GOT3 (cell line): ENCODE measurements at regions not wholly inside any gene's neighbourhood (a gene's known extent, or its start where the extent isn't known, plus 50 kb on each side); places are given as distances from the start of the nearest gene placed in this dataset.
"Not testable (repeated sequence)": the region's sequence is repeated elsewhere in the genome, so short reads cannot be mapped to it uniquely, and the experiment has no call there.

Experiments used
- DNase-seq: peaks from one replicate; lab custom pipeline; 2025; ENCODE audit warnings: mixed read lengths; lab: John Stamatoyannopoulos, UW

DNA sequence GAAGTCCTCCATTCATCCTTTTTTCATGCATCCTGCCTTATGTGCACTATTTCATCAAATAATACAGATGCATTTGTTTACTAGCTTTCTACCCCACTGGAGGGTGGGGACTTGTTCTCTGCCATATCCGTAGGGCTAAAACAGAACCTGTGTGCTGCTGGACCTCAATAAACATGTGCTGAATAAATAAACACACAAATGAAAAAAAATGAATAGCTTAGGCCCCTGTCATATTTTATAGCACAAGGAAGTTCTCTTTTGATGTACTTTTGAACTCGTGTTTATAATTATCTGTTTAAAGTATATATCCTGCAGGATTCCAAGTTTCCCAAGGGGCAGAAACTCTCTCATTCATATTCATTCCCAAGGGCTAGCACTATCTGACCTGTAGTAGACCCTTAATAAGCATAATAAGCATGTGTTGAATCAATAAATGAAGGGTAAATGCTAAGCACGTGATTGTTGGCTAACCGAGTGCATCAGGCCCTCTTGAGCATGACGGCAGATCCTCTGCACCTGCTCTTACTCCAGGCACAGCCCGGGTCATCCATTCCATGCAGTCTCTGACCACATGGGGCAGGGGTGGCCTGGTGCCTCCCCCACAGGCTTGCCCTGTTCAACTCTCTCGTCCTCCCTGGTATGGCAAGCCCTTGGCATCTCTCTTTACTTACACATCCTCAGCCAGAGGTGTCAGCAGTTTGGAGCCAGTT lies 474.1 kb upstream of the ZMIZ1 start:
- DNase-seq = no peak

DNA sequence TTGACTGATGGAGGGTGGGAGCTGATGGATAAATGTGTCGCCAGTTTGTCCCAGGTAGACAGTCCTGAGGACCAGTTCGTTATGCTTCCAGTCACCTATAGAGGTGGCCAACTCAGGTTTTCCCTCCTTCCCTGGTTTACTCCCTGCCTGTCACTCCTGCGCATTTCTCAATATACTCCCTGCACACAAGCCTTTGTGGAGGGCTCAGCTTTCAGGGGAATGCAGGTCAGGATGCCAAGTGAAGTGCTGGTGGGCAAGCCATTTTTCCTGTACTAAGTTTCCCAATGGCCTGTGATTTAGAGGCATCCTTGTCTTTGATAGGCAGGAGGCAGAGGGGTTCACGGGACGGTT lies 473.5 kb upstream of the ZMIZ1 start:
- DNase-seq = no peak

DNA sequence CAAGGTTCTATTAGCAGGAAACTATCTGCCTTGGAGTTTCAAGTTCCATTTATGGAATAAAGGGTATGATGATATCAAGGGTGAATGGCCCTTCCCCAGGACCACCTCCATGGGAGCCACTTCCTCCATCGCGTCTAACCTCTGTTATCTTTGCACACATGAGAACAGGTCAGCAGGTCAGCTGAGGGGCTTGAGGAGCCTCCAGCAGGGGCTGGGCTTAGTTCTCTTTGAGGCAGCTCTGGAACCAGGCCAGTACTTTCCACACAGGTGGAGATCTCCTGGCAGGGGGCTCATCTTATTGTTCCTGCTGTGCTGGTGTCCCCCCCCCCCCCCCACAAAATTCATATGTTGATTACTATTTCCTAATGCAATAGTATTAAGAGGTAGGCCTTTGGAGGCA lies 472.2 kb upstream of the ZMIZ1 start:
- DNase-seq = no peak

DNA sequence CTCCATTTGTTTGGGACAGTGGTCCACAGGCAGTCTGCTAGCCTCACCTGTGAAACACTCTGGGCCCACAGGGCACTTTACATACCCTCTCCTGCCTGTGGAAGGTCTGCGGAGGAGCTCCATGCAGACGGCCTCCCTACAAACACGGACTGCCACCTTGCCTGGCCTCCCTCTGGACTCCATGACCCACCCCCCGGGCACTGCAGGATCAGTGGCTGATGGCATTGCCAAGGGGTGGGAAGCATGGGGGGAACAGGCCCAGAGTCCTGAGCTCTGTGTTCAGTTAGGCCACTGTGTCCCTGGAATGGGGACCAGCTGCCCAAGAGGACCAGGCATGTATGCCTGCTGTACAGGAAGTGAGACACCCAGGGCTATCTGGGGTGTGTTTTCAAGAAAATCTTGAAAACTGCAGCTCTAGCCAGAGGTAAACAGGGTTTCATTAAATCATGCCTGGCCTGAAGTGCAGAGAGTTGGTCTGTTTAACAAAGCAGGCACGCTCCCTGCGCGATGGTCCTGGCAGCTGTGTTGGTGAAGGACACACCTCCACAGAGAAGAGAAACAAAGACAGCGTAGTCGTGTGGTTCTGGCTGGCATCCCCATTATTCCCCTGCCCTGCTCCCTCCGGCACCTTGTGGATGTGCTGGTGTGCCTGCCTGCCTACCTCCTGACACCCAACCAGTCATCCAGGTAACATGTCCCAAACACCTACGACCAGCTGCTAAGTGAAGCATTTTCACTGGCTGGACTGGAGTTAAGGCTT lies 470.8 kb upstream of the ZMIZ1 start:
- no peak for DNase-seq

DNA sequence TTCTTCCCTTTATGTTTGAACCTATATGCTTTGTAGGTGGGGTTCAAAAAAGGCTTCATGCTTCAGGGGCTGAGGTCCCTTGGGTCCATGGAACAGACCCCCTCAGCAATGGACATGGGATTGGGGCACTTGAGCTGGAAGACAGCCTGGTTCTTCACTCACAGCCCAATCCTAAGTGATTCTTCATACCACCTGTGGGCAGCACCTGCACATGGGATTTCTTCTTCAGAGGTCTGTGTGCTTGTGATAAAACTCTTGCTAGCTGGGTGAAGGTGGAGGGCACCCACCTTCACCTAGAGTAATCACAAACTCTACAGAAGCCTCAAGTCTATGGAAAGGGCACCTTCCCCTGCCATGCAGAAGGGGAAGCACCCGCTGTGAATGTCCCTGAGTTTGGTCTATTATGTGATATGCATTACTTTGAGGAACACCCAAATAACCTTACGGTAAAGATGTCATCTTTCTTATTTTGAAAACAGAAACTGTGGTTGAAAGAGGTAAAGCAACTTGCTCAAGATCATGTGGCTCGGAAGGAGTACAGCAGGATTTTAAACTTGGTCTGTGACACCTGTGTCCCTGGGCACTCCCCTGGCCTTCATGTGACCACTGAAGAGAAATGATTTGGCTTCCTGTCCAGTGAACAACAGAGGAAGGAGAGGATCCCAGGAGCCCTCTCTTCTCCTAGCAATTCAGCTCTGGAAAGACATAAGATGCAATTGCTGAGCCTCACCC lies 469.5 kb upstream of the ZMIZ1 start:
- DNase-seq = no peak

DNA sequence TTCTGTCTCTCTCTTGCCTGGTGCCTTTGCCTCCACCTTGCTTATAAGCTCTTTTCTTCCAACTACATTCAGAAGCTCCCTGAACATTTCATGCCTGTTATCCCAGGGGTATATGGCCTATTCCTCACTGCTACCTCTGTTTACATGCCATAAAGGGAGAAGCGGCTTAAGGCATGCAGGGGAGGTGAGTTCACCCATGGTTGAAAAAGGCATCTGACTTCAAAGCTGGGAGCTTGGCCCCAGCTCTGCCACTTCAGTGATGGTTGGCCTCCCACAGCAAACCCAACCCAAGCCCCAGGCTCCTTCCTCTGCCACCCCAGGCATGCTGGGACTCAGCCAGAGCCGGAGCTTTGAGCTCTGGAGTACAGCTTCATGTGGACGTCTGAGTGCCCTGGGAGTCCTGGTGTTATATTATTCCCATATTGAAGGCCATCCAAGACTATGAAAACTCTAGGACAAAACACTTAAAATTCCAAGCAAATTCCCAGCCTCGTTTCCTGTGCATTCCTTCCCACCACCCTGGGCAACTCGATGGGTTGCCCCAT lies 468.6 kb upstream of the ZMIZ1 start:
- DNase-seq = no peak

DNA sequence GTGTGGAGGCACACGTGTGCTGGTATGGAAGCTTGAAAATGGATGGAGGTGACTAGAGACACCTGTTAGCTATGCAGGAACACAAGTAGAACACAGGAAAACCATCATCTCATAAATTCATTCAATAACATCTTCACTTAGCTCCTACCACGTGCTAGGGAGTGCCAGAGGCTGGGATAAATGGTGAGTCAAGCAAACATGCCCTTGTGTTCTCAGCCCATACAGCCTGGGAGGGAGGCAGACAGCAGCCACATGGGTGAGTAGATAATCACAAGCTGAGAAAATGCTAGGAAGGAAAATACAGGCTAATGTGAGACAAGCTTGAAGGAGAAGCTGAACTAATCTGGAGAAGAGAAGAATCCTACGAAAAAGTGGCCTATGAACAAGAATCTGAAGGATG lies 468.0 kb upstream of the ZMIZ1 start:
- no peak for DNase-seq

DNA sequence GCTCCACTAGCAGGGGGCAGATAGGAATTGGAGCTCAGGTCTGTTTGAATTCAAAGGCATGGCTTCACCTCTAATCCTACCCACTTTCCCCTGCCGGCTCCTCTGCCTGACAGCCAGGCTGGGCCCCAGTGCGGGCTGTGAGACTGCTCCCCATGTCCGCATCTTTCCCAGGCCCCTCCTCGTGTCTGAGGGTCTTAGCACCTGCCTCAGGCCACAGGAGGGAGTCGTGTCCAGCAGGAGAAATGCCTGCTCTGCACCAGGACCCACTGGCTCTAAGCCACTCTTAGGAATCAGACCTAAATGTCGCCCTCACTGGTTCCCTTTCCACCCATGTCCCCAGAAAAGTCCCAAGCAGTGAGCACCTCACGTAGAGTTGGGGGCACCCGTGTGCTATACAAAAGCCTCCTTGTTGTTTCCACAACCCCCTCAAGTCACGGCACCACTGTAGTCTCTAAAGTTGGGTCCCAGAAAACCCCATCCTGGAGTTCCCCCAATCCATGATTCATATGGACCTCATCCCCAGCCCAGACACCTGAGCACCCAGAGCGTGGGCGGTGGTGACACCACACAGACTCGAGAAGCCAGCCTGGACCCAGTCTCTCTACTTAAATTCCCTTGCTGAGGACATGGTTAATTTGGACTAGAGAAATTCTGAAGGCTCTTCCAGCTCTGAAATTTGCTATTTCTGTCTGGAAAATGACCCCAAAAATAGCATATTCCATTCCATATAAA lies 466.4 kb upstream of the ZMIZ1 start:
- no peak for DNase-seq

DNA sequence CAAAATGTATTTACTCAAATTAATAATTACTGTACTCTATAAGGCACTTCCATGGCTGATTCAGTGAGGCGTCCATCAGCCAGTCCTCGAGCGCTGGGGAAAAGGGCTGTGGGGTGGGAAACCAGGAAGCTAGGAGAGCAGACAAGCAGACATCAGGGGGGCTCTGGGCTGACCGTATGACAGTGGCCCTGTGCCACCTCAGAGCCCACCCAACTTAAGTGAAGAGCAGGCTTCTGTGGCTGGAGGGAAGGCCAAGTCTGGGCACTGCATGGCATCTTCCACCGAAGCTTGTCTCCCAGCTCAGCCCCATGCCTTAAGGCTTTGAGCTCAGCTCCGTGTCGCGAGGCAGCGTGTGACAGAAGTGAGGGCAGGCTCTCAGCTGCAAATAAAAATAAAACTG lies 464.5 kb upstream of the ZMIZ1 start:
- DNase-seq = no peak

DNA sequence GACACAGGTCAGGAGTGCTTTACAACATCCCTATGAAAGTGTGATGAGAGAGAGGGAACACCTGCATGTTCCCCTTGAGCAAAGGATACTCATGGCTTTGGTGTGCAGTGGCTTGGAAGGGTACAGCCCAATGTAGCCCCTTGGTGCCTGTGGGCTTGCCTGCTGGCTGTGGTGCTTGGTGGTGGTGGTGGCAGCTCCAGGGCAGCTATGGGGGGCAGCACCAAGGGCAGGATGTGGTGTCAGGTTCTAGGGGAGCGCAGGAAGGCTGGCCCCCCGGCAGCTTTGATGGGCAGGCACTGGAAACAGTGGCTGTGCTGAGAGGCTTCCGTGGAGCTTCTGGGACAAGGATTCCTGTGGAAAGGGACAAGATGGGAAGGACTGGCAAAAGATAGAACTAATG lies 464.0 kb upstream of the ZMIZ1 start:
- no peak for DNase-seq

DNA sequence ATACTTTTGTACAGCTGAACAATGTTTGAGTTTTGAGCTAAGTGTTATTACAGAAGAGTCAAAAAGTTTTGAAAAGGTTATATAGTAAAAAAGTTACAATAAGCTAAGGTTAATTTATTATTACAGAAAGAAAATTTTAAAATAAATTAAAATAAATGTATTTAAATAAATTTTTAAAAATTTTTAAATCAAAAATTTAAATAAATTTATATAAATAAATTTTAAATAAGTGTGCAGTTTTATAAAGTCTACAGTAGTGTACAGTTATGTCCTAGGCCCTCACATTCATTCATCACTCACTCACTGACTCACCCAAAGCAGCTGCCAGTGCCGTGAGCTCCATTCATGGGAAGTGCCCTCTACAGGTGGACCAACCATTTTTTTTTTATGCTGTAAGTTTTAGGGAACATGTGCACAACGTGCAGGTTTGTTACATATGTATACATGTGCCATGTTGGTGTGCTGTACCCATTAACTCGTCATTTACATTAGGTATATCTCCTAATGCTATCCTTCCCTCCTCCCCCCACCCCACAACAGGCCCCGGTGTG lies 462.9 kb upstream of the ZMIZ1 start:
- DNase-seq = no peak

DNA sequence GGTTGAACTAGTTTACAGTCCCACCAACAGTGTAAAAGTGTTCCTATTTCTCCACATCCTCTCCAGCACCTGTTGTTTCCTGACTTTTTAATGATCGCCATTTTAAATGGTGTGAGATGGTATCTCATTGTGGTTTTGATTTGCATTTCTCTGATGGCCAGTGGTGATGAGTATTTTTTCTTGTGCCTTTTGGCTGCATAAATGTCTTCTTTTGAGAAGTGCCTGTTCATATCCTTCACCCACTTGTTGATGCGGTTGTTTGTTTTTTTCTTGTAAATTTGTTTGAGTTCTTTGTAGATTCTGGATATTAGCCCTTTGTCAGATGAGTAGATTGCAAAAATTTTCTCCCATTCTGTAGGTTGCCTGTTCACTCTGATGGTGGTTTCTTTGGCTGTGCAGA lies 462.0 kb upstream of the ZMIZ1 start:
- not testable (repeated sequence) for DNase-seq

DNA sequence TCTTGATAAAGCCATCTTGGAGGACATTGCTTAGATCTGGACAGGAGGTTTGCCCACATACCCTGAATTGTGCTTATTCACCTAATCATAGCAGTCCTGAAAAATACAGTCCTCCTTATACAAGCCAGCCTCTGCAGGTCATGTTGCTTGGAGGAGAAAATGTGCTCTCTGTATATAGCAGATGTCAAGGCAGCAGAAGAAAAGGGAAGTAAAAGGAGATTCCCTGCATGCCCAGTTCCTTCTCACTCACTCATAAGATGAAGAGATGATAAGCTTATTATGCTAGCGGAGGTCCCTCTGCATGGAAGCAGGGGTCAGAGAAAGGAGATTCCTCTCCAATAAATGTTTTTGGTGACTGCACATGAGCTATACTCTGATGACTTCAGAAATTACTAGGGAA lies 458.8 kb upstream of the ZMIZ1 start:
- DNase-seq = no peak

DNA sequence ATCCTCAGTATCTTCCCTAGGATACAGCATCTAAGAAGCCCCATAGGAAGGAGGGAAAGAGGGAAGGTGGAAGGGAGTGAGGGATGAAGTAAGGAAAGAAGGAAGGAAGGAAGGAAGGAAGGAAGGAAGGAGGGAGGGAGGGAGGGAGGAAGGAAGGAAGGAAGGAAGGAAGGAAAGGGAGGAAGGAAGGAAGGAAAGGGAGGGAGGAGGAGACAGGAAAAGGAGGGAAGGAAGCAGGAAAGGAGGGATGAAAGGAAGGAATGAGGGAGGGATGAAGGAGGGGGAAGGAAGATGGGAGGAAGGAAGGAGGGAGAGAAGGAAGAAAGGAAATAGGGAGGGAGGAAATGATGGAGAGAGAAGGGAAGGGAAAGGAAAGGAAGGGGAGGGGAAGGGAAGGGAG lies 455.6 kb upstream of the ZMIZ1 start:
- no peak for DNase-seq

DNA sequence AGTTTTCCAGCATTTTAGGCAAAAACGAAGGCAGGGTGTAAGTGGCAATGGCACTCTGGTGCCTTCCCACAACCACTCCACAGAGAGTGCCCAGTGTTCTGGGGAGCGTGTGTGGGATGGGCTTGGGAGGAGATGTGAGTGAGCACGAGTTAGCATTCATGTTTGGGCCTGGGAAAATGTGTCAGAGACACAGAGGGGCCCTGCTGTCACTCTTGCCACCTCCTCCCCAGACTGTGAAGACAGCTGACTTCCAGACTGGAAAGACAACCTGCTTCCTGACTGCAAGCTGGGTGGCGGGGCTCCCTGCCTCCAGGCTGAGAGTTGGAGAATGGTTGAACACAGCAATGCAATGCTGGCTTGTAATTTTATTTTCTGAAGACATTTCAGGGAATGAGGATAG lies 454.5 kb upstream of the ZMIZ1 start:
- no peak for DNase-seq

DNA sequence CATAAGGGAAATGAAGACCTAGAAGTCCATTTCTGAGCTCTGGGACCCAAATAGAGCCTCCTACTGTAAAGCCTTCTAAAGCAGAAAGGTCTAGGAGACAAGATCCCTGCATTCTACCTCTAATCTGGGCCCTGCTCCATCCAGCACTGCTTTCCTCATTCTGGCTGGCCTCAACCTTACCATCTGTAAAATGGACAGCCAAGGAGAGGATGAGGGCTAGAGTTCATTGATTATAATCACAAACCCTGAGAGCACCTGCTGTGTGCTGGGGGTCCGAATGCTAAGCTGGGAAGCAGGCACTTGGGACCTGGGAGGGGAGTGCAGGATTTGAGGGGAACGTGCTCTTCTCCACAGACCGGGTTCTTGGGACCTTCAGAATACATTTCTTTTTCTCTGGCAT lies 454.0 kb upstream of the ZMIZ1 start:
- no peak for DNase-seq

DNA sequence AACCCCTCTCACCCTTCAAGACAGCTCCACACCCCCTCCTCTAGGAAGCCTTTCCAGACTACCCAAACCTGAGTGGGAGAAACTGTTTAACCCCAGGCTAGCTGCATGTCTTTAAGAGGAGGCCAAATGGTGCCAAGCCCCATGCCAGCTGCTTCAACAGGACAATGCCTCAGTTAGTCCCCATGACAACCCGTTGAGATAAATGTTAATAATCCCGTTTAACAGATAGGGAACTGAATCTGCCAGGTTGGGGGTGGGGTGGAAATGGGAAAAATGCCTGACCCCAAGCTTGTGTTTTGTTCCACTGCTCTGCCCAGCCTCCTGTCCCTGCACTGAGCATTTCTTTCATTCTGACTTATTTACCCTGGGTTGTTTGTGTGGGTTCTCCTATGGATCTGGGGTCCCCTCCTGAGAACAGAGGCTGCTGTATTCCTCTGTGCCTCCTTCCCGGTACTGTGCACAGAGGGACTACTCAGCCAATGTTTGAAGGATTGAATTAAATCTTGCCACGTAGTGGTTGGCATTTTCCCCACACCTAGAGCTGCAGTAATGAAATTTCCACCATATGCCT lies 452.6 kb upstream of the ZMIZ1 start:
- no peak for DNase-seq

DNA sequence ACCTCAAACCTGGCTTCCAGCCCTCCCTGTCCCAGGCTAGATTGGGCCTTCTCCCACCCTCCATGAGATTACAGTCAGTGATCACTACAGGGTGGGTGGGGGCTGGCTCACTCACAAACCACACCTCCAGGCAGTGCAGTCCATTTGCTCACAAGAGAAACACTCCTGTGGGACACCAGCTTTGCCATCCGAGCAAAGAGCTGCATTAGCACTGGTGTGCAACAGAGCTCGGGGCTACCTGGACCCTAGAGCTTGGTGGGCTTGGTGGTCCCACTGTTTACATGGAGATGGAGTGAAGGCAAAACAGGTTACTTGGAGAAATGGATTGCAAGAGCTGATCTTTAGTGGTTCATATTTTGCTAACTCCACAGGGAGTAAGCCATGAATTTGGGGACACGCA lies 451.7 kb upstream of the ZMIZ1 start:
- no peak for DNase-seq

DNA sequence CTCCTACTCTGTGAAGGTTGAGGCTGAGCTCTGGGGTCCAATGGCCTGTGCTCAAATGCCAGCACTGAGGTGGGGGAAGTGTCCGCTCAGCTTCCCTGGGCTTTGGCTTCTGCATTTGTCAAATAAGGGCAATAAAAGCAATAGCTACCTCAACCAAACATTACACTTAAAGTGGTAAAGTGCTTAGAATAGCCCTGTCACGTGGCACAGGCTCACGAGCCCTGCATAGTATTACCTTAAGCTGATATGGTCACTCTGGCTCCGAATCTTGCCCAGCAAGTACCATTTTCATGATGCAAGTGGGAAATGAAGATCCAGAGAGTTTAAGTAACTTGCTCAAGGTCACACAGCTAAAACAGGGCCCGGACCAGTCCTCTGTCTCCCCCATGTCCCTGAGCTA lies 451.1 kb upstream of the ZMIZ1 start:
- DNase-seq = no peak

DNA sequence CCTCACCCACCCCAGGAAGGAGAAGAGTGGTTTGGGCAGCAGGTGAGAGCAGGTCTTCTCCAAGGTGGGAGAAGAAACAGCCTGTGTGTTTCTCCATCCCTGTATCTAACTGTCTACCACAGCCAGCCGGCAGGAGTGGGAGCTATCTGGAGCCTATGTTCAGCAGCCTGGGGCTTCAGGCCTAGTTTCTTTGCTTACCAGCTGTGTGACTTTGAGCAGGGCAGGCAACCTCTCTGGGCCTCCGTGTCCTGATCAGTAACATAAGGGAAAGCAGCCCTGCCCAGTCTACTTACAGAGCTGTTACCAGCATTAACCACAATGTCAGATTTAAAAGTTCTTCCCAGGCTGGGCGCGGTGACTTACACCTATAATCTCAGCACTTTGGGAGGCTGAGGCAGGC lies 450.7 kb upstream of the ZMIZ1 start:
- no peak for DNase-seq

DNA sequence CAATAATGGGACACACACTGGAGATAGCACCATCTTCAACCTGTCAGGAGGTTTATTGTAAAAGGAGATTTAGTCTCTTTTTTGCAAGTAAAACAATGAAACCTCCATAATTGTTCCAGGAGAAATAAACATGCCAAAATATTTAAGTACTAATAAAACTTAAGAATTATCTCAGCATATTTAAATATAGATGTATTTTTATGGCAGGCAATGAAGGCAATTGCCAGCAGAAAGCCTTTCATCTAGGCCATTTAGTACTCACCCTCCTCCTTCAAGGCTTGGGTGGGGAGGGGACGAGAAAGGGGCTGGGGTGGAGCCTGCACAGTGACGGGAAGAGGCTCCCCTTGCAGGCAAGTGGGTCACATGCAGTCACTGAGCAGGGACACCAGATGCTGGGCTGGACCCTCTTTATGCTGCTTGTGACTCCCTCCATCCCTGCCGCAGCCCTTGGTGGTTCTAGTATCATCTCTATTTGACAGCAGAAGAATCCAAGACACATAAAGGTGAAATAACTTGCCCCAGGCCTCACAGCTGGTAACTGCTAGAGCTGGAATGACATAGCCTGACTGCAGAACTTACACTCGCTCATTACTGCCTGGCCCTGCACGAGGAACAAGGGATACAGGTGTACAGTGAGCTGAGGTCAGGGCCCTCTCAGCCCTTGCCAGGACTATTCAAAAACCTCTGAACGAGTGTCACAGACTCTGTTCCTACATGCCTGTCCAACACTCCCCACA lies 449.5 kb upstream of the ZMIZ1 start:
- no peak for DNase-seq
